VCaP (cell line): ENCODE measurements at regions not wholly inside any gene's neighbourhood (a gene's known extent, or its start where the extent isn't known, plus 50 kb on each side); places are given as distances from the start of the nearest gene placed in this dataset.
"Not testable (repeated sequence)": the region's sequence is repeated elsewhere in the genome, so short reads cannot be mapped to it uniquely, and the experiment has no call there.

Experiments used
- H3K27ac ChIP-seq: fragments of 450-650 bp; 2 replicates; pipeline ENCODE4 v1.5.1; 2017
- TF ChIP-seq, protein P1 (sequence below): fragments of 450-650 bp; conservative IDR thresholded peaks from 2 replicates; pipeline ENCODE4 v1.5.1; 2017; ENCODE audit warnings: mild to moderate bottlenecking, moderate library complexity

DNA sequence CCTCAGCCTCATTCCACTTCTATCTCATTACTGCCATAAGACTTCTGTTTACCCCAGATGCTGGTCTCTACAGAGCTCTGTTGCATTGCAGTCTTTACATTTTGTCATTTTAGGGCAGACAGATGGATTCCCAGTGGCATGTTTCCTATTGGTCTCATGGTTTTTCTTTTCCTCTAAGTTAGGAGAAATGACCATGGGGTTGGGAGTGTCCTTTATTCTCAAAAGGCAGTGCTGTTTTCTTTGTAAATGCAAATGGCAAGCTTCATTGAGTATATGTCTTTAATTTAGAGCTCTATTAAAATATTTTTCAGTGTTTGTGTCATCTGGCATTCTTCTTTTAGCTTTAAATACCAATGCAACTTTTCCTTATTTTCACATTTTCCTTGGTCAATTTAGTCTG lies 57.0 kb downstream of the MSTN start:
- TF ChIP-seq, protein P1, sequence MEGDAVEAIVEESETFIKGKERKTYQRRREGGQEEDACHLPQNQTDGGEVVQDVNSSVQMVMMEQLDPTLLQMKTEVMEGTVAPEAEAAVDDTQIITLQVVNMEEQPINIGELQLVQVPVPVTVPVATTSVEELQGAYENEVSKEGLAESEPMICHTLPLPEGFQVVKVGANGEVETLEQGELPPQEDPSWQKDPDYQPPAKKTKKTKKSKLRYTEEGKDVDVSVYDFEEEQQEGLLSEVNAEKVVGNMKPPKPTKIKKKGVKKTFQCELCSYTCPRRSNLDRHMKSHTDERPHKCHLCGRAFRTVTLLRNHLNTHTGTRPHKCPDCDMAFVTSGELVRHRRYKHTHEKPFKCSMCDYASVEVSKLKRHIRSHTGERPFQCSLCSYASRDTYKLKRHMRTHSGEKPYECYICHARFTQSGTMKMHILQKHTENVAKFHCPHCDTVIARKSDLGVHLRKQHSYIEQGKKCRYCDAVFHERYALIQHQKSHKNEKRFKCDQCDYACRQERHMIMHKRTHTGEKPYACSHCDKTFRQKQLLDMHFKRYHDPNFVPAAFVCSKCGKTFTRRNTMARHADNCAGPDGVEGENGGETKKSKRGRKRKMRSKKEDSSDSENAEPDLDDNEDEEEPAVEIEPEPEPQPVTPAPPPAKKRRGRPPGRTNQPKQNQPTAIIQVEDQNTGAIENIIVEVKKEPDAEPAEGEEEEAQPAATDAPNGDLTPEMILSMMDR = no peak
- H3K27ac ChIP-seq = no peak overlapping the region

DNA sequence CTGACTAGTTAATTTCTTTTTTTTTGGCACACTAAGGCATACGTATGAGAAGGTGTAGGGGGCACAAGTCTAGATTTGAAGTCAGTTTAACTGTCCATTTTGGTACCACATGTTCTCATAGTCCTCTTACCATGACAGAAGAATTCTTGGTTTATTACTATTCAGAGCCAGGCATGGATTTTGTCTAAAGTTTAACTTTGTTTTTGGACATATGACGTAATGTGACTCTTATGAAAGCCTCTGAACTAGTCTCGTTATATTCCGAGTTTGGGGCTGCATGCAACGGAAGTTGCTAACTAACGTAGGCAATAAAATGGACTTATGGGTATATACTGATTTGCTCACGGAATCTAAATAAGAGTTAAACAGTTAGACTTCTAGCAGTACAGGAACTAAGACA lies 62.9 kb downstream of the MSTN start:
- TF ChIP-seq, protein P1 = no peak
- no peak overlapping the region for H3K27ac ChIP-seq

DNA sequence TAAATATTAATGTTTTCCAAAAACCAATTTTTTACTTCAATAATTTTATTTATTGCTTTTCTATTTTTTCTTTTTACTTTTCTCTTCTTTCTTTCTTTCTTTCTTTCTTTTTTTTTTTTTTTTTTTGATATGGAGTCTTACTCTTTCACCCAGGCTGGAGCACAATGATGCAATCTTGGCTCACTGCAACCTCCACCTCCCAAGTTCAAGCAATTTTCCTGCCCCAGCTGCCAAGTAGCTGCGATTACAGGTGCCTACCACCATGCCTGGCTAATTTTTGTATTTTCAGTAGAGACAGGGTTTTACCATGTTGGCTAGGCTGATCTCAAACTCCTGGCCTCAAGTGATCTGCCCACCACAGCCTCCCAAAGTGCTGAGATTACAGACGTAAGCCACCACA lies 63.9 kb downstream of the MSTN start:
- H3K27ac ChIP-seq = not testable (repeated sequence)

DNA sequence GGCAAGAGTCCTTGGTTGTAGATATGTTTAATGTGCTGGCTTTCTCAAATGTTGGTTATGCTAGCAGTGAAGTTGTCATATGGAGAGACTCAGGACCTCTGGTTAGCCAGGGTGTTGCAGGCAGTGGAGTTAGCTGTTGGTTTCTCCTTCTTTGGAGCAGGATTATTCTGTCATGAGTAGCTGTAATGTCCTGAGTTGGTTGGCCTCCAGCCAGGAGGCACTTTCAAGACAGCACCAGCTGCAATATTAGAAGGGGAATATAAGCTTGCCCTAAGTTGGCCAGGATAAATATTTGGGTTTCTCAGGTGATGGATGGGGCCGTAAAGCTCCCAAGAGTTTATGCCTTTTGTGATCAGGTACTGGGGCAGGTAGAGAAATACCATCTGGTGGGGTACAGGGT lies 65.5 kb downstream of the MSTN start:
- TF ChIP-seq, protein P1 = no peak
- H3K27ac ChIP-seq = no peak overlapping the region

DNA sequence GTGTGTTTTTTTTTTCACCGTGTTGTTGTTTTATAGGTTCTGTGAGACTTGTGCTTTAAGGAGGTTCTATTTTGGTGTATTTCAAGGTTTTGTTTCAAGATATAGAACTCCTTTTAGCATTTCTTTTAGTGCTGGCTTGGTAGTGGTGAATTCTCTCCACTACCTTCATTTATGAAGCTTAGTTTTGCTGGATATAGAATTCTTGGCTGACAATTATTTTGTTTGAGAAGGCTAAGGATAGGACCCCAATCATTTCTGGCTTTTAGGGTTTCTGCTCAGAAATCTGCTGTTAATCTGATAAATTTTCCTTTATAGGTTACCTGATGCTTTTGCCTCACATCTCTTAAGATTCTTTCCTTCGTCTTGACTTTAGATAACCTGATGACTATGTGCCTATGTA lies 66.8 kb downstream of the MSTN start:
- no peak overlapping the region for H3K27ac ChIP-seq
- TF ChIP-seq, protein P1 = no peak

DNA sequence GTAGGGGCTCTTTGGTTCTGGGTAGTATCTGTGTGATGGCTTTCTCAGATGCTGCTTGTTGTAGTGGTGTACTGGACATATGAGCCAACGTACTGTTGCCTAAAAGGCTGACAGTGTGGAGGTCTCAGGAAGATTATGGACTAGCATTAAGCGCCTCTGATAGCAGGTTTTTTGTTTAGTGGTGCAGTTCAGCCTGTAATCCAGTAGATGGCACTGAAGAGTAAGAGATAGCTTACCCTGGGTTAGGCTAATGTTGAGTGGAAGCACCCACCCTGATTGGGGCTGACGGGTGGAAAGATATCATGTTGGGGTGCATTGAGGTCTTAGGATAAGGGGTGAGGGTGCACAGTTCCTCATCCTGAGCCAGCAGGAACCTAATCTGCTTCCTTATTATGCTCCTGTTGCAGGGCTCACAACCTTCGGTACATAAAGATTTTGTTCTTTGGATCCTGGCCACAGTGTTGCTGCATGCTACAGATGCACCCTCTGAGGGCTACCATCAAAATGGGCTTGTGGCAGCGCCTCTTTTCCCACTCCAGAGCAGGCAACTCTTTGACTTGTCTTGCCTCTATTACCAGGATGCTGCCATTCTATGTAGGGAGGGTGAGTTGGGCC lies 79.6 kb downstream of the MSTN start:
- no peak overlapping the region for H3K27ac ChIP-seq
- TF ChIP-seq, protein P1 = peak; percentile 22; the same call in 1 of the 2 replicates

DNA sequence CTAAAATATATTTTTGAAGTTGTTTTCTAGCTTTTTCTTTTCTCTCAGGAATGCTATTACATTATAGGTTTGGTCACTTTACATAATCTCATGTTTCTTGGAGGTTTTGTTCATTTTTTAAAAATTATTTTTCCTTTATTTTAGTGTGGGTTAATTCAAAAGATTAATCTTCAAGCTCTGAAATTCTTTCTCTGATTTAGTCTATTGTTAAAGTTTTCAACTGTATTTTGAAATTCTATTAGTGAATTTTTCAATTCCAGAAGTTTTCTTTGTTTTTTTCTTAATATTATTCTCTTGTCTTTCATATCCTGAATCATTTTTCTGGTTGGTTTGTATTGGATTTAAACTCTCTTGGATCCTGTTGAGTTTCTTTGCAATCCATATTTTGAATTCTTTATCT lies 80.4 kb downstream of the MSTN start:
- TF ChIP-seq, protein P1 = no peak
- no peak overlapping the region for H3K27ac ChIP-seq

DNA sequence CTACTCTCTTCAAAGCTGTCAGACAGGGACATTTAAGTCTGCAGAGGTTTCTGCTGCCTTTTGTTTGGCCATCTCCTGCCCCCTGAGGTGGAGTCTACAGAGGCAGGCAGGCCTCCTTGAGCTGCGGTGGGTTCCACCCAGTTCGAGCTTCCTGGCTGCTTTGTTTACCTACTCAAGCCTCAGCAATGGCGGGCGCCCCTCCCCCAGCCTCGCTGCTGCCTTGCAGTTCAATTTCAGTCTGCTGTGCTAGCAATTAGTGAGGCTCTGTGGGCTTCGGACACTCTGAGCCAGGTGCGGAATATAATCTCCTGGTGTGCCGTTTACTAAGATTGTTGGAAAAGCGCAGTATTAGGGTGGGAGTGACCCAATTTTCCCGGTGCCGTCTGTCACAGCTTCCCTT lies 86.0 kb downstream of the MSTN start:
- H3K27ac ChIP-seq = not testable (repeated sequence)

DNA sequence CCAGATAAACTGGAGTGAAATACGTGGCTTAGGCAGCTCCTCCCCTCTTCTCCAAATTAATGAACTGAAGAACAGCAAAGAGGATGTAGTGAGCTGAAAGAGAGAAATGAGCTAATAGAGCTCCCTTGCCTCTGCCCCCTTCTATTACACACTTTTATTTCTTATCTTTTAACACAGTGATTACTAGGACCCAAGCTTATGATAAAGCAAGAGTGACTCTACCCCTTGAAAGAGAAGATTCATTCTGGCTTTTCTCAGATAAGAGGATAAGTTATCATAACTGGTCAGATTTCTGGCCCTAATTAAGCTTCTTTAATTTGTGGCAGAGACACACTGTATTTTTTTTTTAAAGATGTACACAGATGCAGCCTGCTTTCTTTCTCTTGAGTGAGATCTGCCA lies 102.2 kb downstream of the MSTN start:
- no peak overlapping the region for H3K27ac ChIP-seq
- TF ChIP-seq, protein P1 = no peak
